Mucosa of descending colon (tissue), 3 donors: ENCODE measurements at regions not wholly inside any gene's neighbourhood (a gene's known extent, or its start where the extent isn't known, plus 50 kb on each side); places are given as distances from the start of the nearest gene placed in this dataset.

Source experiments
- ATAC-seq: fragments of 200-7000 bp; cut with Tn5 transposase; one replicate; pipeline ENCODE4 v1.9.1; 2020; ENCODE audit warnings: mild to moderate bottlenecking, moderate library complexity
- DNase-seq, 3 donors: peaks; one replicate each; pipeline ENCODE4 v3.0.0-alpha.2; 2020
- H3K36me3 ChIP-seq: fragments of 200-600 bp; one replicate; pipeline ENCODE4 v1.8.0; 2021; ENCODE audit warnings: low read depth, mild to moderate bottlenecking
- H3K4me1 ChIP-seq: fragments of 200-600 bp; one replicate; pipeline ENCODE4 v1.8.0; 2021; ENCODE audit warnings: low read depth, mild to moderate bottlenecking
- H3K4me3 ChIP-seq: fragments of 200-600 bp; one replicate; pipeline ENCODE4 v1.8.0; 2021; ENCODE audit warnings: mild to moderate bottlenecking
- H3K9me3 ChIP-seq: fragments of 200-600 bp; one replicate; pipeline ENCODE4 v1.8.0; 2021; ENCODE audit warnings: mild to moderate bottlenecking
- intact Hi-C, 2 donors: fragments of 100-400 bp; cut with DNase I in 1 of 2; cut with micrococcal nuclease in 1 of 2; formaldehyde crosslinking; loops; one replicate each; pipeline versions ENCODE4 v1.11.0 to v1.11.1; 2022; cut with DNase I, micrococcal nuclease
- microRNA-seq: library from miRNA; unstranded; fragments of <30 nt; microRNA quantifications from one replicate; pipeline ENCODE4, GENCODE V29; 2019
- TF ChIP-seq, protein P1 (sequence below): fragments of 200-600 bp; IDR thresholded peaks from one replicate; pipeline ENCODE4 v1.8.0; 2022; ENCODE audit warnings: antibody characterized with exemption, mild to moderate bottlenecking
- donor health status: DM: no; HTN: no; CAD: no; lungs with moderate emphysema.
- donor health status: DM: no; HTN: no; CAD: no.
- donor health status: DM: no; HTN: yes; CAD: no.

DNA sequence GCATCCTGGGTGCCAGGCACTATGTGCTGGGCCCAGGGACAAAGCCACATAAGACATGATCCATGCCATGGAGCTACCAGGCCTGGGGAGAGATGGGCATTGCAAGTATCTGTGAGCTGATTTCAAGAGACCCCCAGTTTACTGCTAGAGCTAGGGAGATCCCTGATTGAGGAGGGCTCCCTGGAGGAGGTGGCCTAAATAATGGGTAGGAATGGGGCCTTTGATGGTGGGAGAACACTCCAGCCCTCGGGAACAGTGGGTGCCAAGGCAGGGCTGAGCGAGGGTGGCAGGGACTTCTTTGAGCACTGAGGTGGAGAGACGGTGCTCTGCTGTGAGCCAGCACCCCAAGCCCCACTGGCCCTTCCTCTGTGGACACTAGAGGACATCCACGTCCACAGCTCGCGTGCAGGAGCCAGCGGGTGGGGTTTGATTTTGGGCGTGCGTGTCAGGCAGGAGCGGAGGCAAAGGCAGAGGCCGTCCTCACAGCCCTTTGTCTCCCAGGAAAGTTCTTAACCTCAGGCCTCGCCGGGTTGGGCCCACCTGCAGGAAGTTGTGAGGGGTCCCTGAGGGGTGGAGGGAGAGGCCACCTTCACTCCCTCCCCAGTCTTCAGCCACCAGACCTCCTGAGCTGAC lies 52.9 kb upstream of the PPARA start:
- DNase-seq (no peak), ATAC-seq (no peak)
- Histone ChIP-seq H3K9me3 (no peaks in the 10 kb centered on the region), H3K4me1 (peaks cover 6% of the 10 kb centered on the region), H3K36me3 (no peaks in the 10 kb centered on the region), H3K4me3 (no peak overlapping the region)
- intact Hi-C loops = no loop called here
- TF ChIP-seq, protein P1, sequence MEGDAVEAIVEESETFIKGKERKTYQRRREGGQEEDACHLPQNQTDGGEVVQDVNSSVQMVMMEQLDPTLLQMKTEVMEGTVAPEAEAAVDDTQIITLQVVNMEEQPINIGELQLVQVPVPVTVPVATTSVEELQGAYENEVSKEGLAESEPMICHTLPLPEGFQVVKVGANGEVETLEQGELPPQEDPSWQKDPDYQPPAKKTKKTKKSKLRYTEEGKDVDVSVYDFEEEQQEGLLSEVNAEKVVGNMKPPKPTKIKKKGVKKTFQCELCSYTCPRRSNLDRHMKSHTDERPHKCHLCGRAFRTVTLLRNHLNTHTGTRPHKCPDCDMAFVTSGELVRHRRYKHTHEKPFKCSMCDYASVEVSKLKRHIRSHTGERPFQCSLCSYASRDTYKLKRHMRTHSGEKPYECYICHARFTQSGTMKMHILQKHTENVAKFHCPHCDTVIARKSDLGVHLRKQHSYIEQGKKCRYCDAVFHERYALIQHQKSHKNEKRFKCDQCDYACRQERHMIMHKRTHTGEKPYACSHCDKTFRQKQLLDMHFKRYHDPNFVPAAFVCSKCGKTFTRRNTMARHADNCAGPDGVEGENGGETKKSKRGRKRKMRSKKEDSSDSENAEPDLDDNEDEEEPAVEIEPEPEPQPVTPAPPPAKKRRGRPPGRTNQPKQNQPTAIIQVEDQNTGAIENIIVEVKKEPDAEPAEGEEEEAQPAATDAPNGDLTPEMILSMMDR = no peak

DNA sequence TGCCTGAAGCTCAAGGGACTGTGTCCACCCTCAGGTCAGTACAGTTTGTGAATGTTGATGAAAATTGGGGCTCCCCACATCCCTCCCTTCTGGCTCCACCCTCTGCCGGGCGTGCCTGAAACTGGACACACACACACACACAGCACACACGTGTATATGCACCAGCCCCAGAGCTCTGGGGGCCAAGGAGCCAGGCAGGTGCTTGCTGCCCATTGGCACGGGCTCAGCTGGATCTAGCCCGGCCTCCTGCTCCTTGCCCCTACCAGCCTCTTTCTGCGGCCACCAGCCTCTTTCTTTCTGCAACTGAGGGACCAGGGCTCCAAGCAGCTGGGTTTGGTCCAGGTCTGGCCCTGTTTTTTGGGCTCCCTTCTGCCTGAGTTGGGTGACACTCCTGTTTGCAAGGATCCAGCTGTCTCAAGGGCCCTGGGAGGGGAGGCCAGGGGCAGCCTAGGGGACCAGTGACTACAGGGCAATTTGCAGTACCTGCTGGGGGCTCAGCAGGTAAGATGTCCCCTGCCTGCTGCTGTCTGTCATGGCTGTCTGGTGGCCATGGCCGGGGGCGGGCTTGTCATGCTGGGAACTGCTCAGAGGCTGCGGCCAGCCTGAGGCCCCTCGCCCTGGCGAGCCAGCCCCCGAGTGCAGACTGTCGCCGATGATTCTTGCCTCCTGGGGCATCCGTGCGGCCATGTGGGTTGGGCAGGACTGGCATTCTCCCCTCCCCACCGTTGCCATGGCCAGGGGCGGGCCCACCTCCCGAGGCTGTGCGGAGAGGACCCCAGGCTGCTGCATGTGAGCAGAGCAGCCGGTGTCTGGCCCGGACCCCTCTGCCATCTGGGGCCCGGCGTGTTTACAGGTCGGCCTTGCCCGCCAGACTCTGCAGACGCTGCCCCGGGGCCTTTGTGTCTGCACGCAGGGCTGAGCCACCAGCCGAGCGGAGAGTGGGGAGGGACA lies 51.5 kb upstream of the PPARA start:
- intact Hi-C loops = no loop called here
- H3K36me3 ChIP-seq = no peaks in the 10 kb centered on the region
- H3K9me3 ChIP-seq = no peaks in the 10 kb centered on the region
- ATAC-seq = no peak
- H3K4me1 ChIP-seq = peaks cover 3% of the 10 kb centered on the region
- TF ChIP-seq, protein P1 = no peak
- H3K4me3 ChIP-seq = no peak overlapping the region
- no peak for DNase-seq

DNA sequence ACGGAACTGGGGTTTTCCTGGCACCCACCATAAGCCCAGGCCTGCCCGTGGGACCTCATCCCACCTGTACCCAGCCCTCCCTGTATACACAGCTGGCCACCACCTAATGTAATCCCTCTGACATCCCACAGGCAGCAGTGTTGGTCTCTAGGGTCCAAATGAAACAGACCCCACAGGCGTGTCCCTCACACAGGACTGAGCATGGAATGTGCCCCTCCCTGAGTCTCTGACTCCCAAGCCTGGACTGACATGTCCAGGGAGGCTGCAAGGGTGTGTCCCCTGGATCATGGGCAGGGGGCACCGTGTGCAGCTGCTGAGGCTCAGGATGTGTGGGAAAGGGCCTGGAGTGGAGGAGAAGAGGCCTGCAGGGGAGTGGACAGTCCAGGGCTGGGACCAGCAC lies 50.6 kb upstream of the PPARA start:
- H3K36me3 ChIP-seq = no peaks in the 10 kb centered on the region
- H3K9me3 ChIP-seq = no peaks in the 10 kb centered on the region
- DNase-seq (no peak), ATAC-seq (no peak)
- TF ChIP-seq, protein P1 = no peak
- H3K4me1 ChIP-seq = peaks cover 5% of the 10 kb centered on the region
- no peak overlapping the region for H3K4me3 ChIP-seq
- intact Hi-C loops = no loop called here

DNA sequence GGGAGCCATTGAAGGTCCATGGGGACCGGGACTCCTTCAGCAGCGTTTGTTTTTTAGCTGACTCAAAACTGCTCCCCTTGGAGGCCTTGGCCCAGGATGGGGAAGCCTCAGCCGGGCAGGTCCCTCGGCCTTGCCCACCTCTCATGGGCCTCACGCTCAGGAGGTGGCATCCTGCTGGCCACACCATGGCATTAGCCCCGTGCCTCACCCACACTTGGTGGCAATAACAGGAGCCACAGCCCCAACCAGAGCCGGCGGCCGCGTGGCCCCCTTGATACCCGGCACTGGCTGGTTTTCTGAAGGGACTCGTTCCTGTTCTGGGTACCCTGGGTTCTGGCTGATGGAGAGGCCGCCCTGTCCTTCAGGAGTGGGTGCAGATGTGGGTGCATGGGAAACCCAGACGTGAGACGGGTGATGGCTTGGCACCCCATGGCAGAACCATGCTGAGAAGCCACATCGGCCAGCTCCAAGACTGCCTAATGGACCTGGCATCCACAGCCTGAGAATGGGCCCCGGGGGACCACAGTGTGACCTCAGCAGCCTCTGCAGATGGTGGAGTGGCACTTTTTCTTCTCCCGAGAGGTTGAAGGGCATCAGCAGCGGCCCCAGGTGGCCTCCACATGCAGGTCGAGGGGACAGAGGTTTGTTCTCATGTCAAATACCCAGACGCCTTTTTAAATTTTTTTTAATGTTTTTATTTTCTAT lies 49.8 kb upstream of the PPARA start:
- ATAC-seq = no peak
- Histone ChIP-seq H3K4me1 (peaks cover 13% of the 10 kb centered on the region), H3K36me3 (no peaks in the 10 kb centered on the region), H3K4me3 (no peak overlapping the region), H3K9me3 (no peaks in the 10 kb centered on the region)
- intact Hi-C loops = no loop called here
- TF ChIP-seq, protein P1 = no peak
- no peak for DNase-seq

Small RNA genes in the stretch of these regions (microRNA-seq; reads per million reads assigned to microRNA genes)
- gene MIR3619 = 2.8 reads per million, percentile 11 among the genes with 10 or more reads in this experiment
